Tibial nerve (tissue), 3 donors: ENCODE measurements at regions not wholly inside any gene's neighbourhood (a gene's known extent, or its start where the extent isn't known, plus 50 kb on each side); places are given as distances from the start of the nearest gene placed in this dataset.

Experiments used
- POLR2A ChIP-seq, 2 donors: fragments of 450-650 bp; IDR thresholded peaks; one replicate each; pipeline ENCODE4 v1.6.1; 2017; ENCODE audit warnings: antibody characterized with exemption in 2 of 2, mild to moderate bottlenecking in 2 of 2, moderate library complexity in 2 of 2
- TF ChIP-seq, protein P1 (sequence below), 5 experiments: fragments of 200-600 bp in 3 of 5; fragments of 450-650 bp in 2 of 5; sonication (generic) in 3 of 5; IDR thresholded peaks; one replicate each; pipeline ENCODE4 v1.5.1; 2016 to 2019; ENCODE audit warnings: antibody characterized with exemption in 5 of 5, mild to moderate bottlenecking in 3 of 5, moderate library complexity in 2 of 5

DNA sequence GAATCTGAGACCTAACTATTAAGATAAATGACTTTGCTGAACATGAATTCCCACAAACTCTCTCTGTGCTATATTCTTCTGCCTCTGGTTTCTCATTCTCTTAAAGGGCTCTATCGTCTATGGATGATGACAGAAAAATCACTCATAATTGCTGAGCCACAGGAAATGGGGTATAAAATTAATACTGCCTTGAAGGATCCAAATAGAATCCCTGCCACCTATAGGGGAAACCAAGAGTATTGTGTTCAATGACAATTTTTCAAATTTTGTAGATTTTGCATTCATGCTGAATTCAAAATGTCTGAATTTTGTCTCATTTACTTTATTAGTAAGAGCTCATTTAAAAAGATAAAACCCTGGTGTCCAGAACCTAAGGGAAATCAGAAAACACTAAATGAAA, 235.8 kb downstream of the RBM43 start:
- no peak for TF ChIP-seq POLR2A (IDR thresholded peaks at IDR 0.05)
- TF ChIP-seq, protein P1, sequence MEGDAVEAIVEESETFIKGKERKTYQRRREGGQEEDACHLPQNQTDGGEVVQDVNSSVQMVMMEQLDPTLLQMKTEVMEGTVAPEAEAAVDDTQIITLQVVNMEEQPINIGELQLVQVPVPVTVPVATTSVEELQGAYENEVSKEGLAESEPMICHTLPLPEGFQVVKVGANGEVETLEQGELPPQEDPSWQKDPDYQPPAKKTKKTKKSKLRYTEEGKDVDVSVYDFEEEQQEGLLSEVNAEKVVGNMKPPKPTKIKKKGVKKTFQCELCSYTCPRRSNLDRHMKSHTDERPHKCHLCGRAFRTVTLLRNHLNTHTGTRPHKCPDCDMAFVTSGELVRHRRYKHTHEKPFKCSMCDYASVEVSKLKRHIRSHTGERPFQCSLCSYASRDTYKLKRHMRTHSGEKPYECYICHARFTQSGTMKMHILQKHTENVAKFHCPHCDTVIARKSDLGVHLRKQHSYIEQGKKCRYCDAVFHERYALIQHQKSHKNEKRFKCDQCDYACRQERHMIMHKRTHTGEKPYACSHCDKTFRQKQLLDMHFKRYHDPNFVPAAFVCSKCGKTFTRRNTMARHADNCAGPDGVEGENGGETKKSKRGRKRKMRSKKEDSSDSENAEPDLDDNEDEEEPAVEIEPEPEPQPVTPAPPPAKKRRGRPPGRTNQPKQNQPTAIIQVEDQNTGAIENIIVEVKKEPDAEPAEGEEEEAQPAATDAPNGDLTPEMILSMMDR (IDR thresholded peaks at IDR 0.05) = no peak
